ENCODE measurements at regions not wholly inside any gene's neighbourhood (a gene's known extent, or its start where the extent isn't known, plus 50 kb on each side); places are given as distances from the start of the nearest gene placed in this dataset.

GRCh38 chr17:5669191-5669590 lies 84.9 kb upstream of the NLRP1 start:
- TF ChIP-seq POU2F2 (IDR thresholded peaks at IDR 0.05; ENCODE audit: low read depth, low read length): no peak
- no peak for TF ChIP-seq POLR2AphosphoS5 (IDR thresholded peaks at IDR 0.05; ENCODE audit: low read depth, low read length)
- TF ChIP-seq POLR2A (IDR thresholded peaks at IDR 0.05; ENCODE audit: low read depth, low read length): no peak
- TF ChIP-seq PAX5 (IDR thresholded peaks at IDR 0.05; ENCODE audit: insufficient read depth, low read length, severe bottlenecking): no peak
- no peak for TF ChIP-seq TAF1 (IDR thresholded peaks at IDR 0.05; ENCODE audit: low read depth, low read length)
- no peak for TF ChIP-seq SPI1 (IDR thresholded peaks at IDR 0.05; ENCODE audit: low read depth, low read length)
